GM12874 (cell line): ENCODE measurements at regions not wholly inside any gene's neighbourhood (a gene's known extent, or its start where the extent isn't known, plus 50 kb on each side); places are given as distances from the start of the nearest gene placed in this dataset.

Experiments
- TF ChIP-seq, protein P1 (sequence below): IDR thresholded peaks from 2 replicates; pipeline ENCODE4 v1.5.1; 2011; ENCODE audit warnings: low read depth, mild to moderate bottlenecking, control low read depth, low read length, moderate library complexity; ENCODE audit not compliant: insufficient read depth

DNA sequence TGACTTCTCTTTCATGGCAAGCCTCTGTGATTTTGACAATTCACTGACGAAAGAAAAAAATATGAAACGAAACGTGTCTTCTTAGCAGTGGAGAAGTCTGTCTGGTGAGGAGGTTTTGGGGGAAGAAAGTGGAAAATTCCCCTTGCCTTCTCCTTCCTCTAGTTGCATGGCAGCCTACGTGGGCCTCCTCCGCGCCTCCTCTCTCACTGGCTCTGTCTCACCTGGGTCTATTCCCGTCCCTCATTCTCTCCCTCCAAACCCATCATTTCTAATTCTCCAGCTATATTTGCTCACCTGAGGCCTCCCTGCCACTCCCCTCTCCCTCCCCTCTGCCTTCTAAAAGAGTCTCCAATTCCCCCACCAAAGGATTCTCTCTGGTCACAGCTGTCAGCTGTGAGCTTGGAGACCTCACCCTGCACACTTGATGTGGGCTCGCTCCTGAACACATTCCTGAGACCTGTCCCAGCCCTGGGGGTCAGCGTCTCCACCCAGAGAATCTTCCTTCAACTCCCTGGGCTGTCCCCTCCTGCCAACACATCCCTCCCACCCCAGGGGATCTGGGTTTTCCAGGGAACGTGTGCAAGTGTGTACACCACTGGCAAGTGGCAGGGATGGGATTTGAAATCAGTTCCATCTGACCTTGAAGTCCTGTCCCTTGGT is 159.6 kb upstream of the PMEPA1 start:
- TF ChIP-seq, protein P1, sequence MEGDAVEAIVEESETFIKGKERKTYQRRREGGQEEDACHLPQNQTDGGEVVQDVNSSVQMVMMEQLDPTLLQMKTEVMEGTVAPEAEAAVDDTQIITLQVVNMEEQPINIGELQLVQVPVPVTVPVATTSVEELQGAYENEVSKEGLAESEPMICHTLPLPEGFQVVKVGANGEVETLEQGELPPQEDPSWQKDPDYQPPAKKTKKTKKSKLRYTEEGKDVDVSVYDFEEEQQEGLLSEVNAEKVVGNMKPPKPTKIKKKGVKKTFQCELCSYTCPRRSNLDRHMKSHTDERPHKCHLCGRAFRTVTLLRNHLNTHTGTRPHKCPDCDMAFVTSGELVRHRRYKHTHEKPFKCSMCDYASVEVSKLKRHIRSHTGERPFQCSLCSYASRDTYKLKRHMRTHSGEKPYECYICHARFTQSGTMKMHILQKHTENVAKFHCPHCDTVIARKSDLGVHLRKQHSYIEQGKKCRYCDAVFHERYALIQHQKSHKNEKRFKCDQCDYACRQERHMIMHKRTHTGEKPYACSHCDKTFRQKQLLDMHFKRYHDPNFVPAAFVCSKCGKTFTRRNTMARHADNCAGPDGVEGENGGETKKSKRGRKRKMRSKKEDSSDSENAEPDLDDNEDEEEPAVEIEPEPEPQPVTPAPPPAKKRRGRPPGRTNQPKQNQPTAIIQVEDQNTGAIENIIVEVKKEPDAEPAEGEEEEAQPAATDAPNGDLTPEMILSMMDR, result no peak

- TF ChIP-seq, protein P1, result no peak
These were observed 158.5 kb upstream of the PMEPA1 start for GRCh38 chr20:57868310-57868709.

DNA sequence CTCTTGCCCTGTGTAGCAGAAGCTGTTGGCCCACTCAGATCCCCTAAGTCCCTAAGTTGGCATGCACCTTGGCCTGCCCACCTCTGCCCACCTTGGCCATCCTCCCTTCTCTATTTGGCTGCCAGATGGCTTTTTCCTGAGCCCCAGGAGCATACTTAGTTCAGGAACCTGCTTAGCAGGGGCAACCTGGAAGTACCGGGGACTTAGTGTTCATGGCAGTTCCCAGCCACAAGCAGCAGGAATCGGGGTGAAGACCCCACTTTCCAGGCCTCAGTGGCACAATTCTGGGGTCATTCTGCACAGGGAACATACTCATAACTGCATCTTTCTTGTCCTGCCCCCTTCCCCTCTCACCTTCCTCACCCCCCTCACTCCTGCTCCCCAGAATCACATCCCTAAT is 158.0 kb upstream of the PMEPA1 start:
- TF ChIP-seq, protein P1, result no peak

DNA sequence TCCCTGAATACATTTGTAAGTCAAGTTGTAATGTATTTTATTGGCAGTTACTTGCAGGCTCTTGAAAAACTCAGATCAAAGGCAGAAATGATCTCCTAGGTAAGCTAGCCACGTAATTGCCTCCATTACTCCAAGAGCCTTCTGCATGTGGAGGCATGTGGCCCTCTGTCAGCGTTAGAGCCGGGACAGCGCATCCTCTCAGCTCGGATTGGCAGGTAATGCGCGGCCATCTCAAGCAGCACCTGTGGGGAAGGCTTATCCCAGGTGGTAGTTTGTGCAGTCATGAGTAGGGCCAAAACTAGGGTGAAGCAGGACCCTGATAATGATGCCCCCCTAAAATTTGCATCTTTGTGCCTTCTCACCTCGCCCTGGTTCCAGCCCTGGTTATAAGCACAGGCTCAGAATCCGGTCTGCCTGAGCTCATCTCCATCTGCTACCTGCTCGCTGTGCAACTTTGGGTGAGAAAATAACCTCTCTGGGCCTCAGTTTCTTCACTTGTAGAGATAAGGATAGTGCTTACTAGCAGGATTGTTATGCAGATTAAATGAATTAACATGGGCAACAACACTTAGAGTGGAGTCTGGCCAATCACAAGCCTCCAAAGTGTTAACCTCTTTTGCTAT is 157.5 kb upstream of the PMEPA1 start:
- TF ChIP-seq, protein P1, result no peak

GRCh38 chr20:57866250-57867106 is 156.7 kb upstream of the PMEPA1 start:
- TF ChIP-seq, protein P1, result no peak

- TF ChIP-seq, protein P1, result no peak
These were observed 155.5 kb upstream of the PMEPA1 start for GRCh38 chr20:57865266-57865665.

DNA sequence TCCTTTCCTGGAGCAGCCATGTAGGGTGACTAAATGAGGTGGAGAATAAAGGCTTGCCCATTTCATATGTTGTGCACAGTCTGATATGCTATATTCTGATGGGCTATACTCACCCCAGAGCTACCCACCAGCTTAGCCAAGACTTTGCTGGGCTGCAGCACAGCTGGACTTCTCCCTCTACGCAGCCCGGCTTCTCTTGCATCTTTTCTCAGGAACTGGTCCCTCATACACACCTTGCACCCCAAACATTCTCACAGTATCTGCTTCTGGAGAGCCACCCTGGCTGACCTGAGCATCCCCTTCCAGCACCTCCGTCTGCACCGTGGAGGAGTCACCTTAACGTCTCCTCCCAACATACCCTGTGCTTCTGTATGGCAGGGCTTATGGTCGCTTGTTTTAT is 150.8 kb upstream of the PMEPA1 start:
- TF ChIP-seq, protein P1, result no peak
